Erythroblast (primary cell): ENCODE measurements at regions not wholly inside any gene's neighbourhood (a gene's known extent, or its start where the extent isn't known, plus 50 kb on each side); places are given as distances from the start of the nearest gene placed in this dataset.

Experiments
- GATA1 ChIP-seq: IDR thresholded peaks from 2 replicates; pipeline ENCODE4 v1.6.1; 2011; ENCODE audit warnings: low read depth, mild to moderate bottlenecking, control low read depth, low read length, moderate library complexity
- POLR2A ChIP-seq: IDR thresholded peaks from 2 replicates; pipeline ENCODE4 v1.6.1; 2011; ENCODE audit warnings: mild to moderate bottlenecking, low read length

GRCh38 chr15:81957698-81958097, 88.1 kb downstream of the MEX3B start:
- no peak for TF ChIP-seq POLR2A
- TF ChIP-seq GATA1: no peak
